H1 (cell line): ENCODE measurements at regions not wholly inside any gene's neighbourhood (a gene's known extent, or its start where the extent isn't known, plus 50 kb on each side); places are given as distances from the start of the nearest gene placed in this dataset.

Experiments
- CTCF ChIA-PET: fragments of 300-600 bp; sonication (Branson Sonifier 250); formaldehyde crosslinking; loops from one replicate; lab custom pipeline; 2021; ENCODE audit not compliant: partially characterized antibody; lab: Charles Lee
- POLR2A ChIA-PET: fragments of 300-600 bp; sonication (Branson Sonifier 250); formaldehyde crosslinking; loops from one replicate; lab custom pipeline; 2021; ENCODE audit warnings: inconsistent platforms; ENCODE audit not compliant: partially characterized antibody; lab: Charles Lee
- DNase-seq, 2 experiments: peaks; one replicate each; pipeline versions ENCODE4 v3.0.0 to v3.0.0-alpha.2; 2010 to 2022; ENCODE audit warnings: low spot score in 2 of 2, low read depth in 1 of 2, mixed read lengths in 1 of 2
- FAIRE-seq: peaks from 2 replicates; lab custom pipeline; 2011; peaks lifted over from hg19 to GRCh38; lab: Jason Lieb, UNC
- H2AFZ ChIP-seq: 2 replicates; pipeline ENCODE4 v1.8.1; 2012; ENCODE audit warnings: low read length, inconsistent platforms
- H2AK5ac ChIP-seq: 2 replicates; pipeline ENCODE4 v1.6.1; 2013; ENCODE audit warnings: low read depth, low read length
- H2BK120ac ChIP-seq: replicated peaks from 2 replicates; pipeline ENCODE3; 2013; ENCODE audit warnings: low read depth, low read length, inconsistent platforms
- H2BK12ac ChIP-seq: 2 replicates; pipeline ENCODE4 v1.6.1; 2013; ENCODE audit warnings: low read depth, low read length
- H2BK15ac ChIP-seq: 2 replicates; pipeline ENCODE4 v1.6.1; 2013; ENCODE audit warnings: low read length
- H2BK20ac ChIP-seq: 2 replicates; pipeline ENCODE4 v1.6.1; 2013; ENCODE audit warnings: low read length
- H2BK5ac ChIP-seq: 2 replicates; pipeline ENCODE4 v1.6.1; 2013; ENCODE audit warnings: low read depth, low read length
- H3K14ac ChIP-seq: 2 replicates; pipeline ENCODE4 v1.6.1; 2013; ENCODE audit warnings: inconsistent platforms; ENCODE audit not compliant: insufficient read length
- H3K18ac ChIP-seq: 2 replicates; pipeline ENCODE4 v1.6.1; 2013; ENCODE audit warnings: low read length; ENCODE audit errors: extremely low read depth
- H3K23ac ChIP-seq: 2 replicates; pipeline ENCODE4 v1.6.1; 2013; ENCODE audit warnings: inconsistent platforms; ENCODE audit not compliant: insufficient read length
- H3K23me2 ChIP-seq: 2 replicates; pipeline ENCODE4 v1.6.1; 2013; ENCODE audit warnings: low read depth, low read length
- H3K27ac ChIP-seq: 2 replicates; pipeline ENCODE4 v1.6.1; 2011; ENCODE audit warnings: low read depth, low read length, inconsistent platforms
- H3K27me3 ChIP-seq, 4 experiments: replicated peaks in 1 of 4; 1 replicate in 1 of 4; 2 replicates in 3 of 4; pipeline versions ENCODE4 v1.6.1 to v1.8.1; 2011 to 2013; ENCODE audit warnings: low read length in 3 of 4, mild to moderate bottlenecking in 3 of 4, inconsistent platforms in 2 of 4, mixed read lengths in 2 of 4, moderate library complexity in 1 of 4; ENCODE audit not compliant: control insufficient read depth in 3 of 4, insufficient read depth in 3 of 4; ENCODE audit errors: extremely low read depth in 1 of 4
- H3K36me3 ChIP-seq, 4 experiments: 2 replicates each; pipeline versions ENCODE4 v1.6.1 to v1.8.1; 2011 to 2013; ENCODE audit warnings: mild to moderate bottlenecking in 4 of 4, low read length in 3 of 4, moderate library complexity in 2 of 4, control low read depth in 1 of 4, inconsistent platforms in 1 of 4; ENCODE audit not compliant: insufficient read depth in 4 of 4, control insufficient read depth in 2 of 4
- H3K4ac ChIP-seq: replicated peaks from 2 replicates; pipeline ENCODE3; 2013; ENCODE audit warnings: low read length, low read depth, mixed read lengths, inconsistent platforms; ENCODE audit not compliant: insufficient read length
- H3K4me1 ChIP-seq, 4 experiments: replicated peaks in 1 of 4; 1 replicate in 1 of 4; 2 replicates in 3 of 4; pipeline versions ENCODE4 v1.6.1 to v1.8.1; 2011 to 2013; ENCODE audit warnings: low read length in 3 of 4, inconsistent platforms in 2 of 4, mixed read lengths in 1 of 4; ENCODE audit not compliant: insufficient read depth in 4 of 4, control insufficient read depth in 3 of 4
- H3K4me2 ChIP-seq, 2 experiments: 2 replicates each; pipeline versions ENCODE4 v1.6.1 to v1.8.1; 2011 to 2013; ENCODE audit warnings: low read depth in 2 of 2, low read length in 2 of 2, control low read depth in 1 of 2, inconsistent platforms in 1 of 2, mild to moderate bottlenecking in 1 of 2; ENCODE audit not compliant: insufficient read depth in 1 of 2
- H3K4me3 ChIP-seq, 4 experiments: fragments of 200-600, 300-600 bp in 1 of 4; sonication (generic), shearing (Covaris generic), sonication (Bioruptor Twin) in 1 of 4; 2 replicates each; pipeline versions ENCODE4 v1.5.1 to v1.8.1; 2011 to 2016; ENCODE audit warnings: low read length in 4 of 4, low read depth in 3 of 4, control low read depth in 2 of 4, inconsistent platforms in 2 of 4, mild to moderate bottlenecking in 2 of 4, mixed read lengths in 1 of 4, moderate library complexity in 1 of 4; ENCODE audit not compliant: insufficient read depth in 2 of 4; ENCODE audit errors: extremely low read depth in 1 of 4
- H3K56ac ChIP-seq: replicated peaks from 2 replicates; pipeline ENCODE3; 2013; ENCODE audit warnings: low read depth, mild to moderate bottlenecking, mixed read lengths, low read length, inconsistent platforms; ENCODE audit not compliant: insufficient read length
- H3K79me1 ChIP-seq: 2 replicates; pipeline ENCODE4 v1.6.1; 2013; ENCODE audit warnings: low read depth, low read length, control low read depth
- H3K79me2 ChIP-seq, 2 experiments: 2 replicates each; pipeline versions ENCODE4 v1.6.1 to v1.8.1; 2012 to 2013; ENCODE audit warnings: low read length in 2 of 2, mild to moderate bottlenecking in 2 of 2, inconsistent platforms in 1 of 2; ENCODE audit not compliant: insufficient read depth in 2 of 2, control insufficient read depth in 1 of 2
- H3K9ac ChIP-seq, 4 experiments: replicated peaks in 1 of 4; 1 replicate in 1 of 4; 2 replicates in 3 of 4; pipeline versions ENCODE4 v1.6.1 to v1.8.1; 2011 to 2013; ENCODE audit warnings: low read depth in 3 of 4, low read length in 3 of 4, control low read depth in 2 of 4, mild to moderate bottlenecking in 2 of 4, moderate library complexity in 2 of 4, inconsistent platforms in 1 of 4; ENCODE audit errors: extremely low read depth in 1 of 4
- H3K9me3 ChIP-seq, 2 experiments: 2 replicates each; pipeline versions ENCODE4 v1.6.1 to v1.8.1; 2012 to 2013; ENCODE audit warnings: mild to moderate bottlenecking in 2 of 2, moderate library complexity in 2 of 2, control low read depth in 1 of 2, inconsistent platforms in 1 of 2, low read depth in 1 of 2, low read length in 1 of 2, mixed read lengths in 1 of 2; ENCODE audit not compliant: insufficient read depth in 2 of 2
- H4K20me1 ChIP-seq, 2 experiments: replicated peaks in 1 of 2; 2 replicates each; pipeline versions ENCODE3 to v1.8.1; 2011 to 2013; ENCODE audit warnings: inconsistent platforms in 2 of 2, low read length in 2 of 2, mild to moderate bottlenecking in 1 of 2; ENCODE audit not compliant: insufficient read depth in 2 of 2, control insufficient read depth in 1 of 2
- H4K5ac ChIP-seq: 2 replicates; pipeline ENCODE4 v1.6.1; 2013; ENCODE audit warnings: low read length, low read depth, mixed read lengths, inconsistent platforms; ENCODE audit not compliant: insufficient read length
- H4K8ac ChIP-seq: 2 replicates; pipeline ENCODE4 v1.8.0; 2013; ENCODE audit warnings: mild to moderate bottlenecking, moderate library complexity, low read length, inconsistent platforms; ENCODE audit not compliant: insufficient read depth; ENCODE audit errors: extremely low read depth
- H4K91ac ChIP-seq: replicated peaks from 2 replicates; pipeline ENCODE3; 2013; ENCODE audit warnings: low read length, mixed read lengths, inconsistent platforms; ENCODE audit not compliant: insufficient read length
- RAD21 ChIP-seq, 2 experiments: IDR thresholded peaks in 1 of 2; conservative IDR thresholded peaks in 1 of 2; 2 replicates each; pipeline ENCODE4 v1.6.1; 2011; ENCODE audit warnings: low read depth in 2 of 2, low read length in 2 of 2, improper control_type of control experiment in 1 of 2, inconsistent platforms in 1 of 2, mild to moderate bottlenecking in 1 of 2, moderate library complexity in 1 of 2
- TCF12 ChIP-seq: IDR thresholded peaks from 2 replicates; pipeline ENCODE4 v1.6.1; 2011; ENCODE audit warnings: low read depth, mild to moderate bottlenecking, low read length
- WGBS, 2 experiments: shearing (Covaris generic) in 1 of 2; methylation state at CpG; one replicate each; pipeline versions ENCODE4 v1.1.6 to v1.1.7; 2013 to 2015; ENCODE audit warnings: low lambda C conversion rate in 2 of 2, mixed read lengths in 2 of 2, inconsistent platforms in 1 of 2, low coverage in 1 of 2, missing lambda C conversion rate in 1 of 2; ENCODE audit not compliant: insufficient replicate concordance in 2 of 2, insufficient coverage in 1 of 2, insufficient read length in 1 of 2; ENCODE audit errors: extremely low coverage in 1 of 2, missing lambda C conversion rate in 1 of 2; 5-methylcytosine and 5-hydroxymethylcytosine counted together

DNA sequence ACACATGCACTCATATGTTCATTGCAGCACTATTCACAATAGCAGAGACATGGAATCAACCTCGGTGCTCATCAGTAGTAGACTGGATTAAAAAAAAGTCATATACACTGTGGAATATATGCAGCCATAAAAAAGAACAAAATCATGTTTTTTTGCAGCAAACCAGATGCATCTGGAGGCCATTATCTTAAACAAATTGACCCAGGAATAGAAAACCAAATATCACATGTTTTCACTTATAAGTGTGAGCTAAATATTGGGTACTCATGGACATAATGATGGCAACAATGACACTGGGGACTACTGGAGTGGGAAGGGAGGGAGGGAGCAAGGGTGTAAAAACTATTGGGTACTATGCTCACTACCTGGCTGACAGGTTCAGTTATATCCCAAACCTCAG, 792.6 kb downstream of the EPHA4 start:
- H2BK120ac ChIP-seq: no peak overlapping the region
- peaks cover 0 to 3% (median 0%) of the 10 kb centered on the region in 4 experiments; a peak in 2 of 7 replicates for H3K4me1 ChIP-seq
- ChIA-PET CTCF (no interaction called here), POLR2A (no interaction called here)
- no peak overlapping the region for H3K4me2 ChIP-seq
- no peak overlapping the region for H2AK5ac ChIP-seq
- H3K27ac ChIP-seq: no peak overlapping the region
- H3K14ac ChIP-seq: no peak overlapping the region
- no peak overlapping the region for H3K4me3 ChIP-seq
- H3K9me3 ChIP-seq: 0 out of 4 replicates have a peak, but pooled peaks cover 0 to 3% of the 10 kb centered on the region in 2 experiments
- DNase-seq (no peak), FAIRE-seq (no peak)
- no peak overlapping the region for H3K4ac ChIP-seq
- H2AFZ ChIP-seq: no peak overlapping the region
- no peaks in the 10 kb centered on the region for H4K20me1 ChIP-seq
- no peaks in the 10 kb centered on the region for H3K79me2 ChIP-seq
- H2BK20ac ChIP-seq: no peak overlapping the region
- no peak overlapping the region for H2BK5ac ChIP-seq
- H3K56ac ChIP-seq: no peak overlapping the region
- no peak overlapping the region for H2BK12ac ChIP-seq
- H3K9ac ChIP-seq: no peak overlapping the region
- no peak overlapping the region for H3K23ac ChIP-seq
- no peaks in the 10 kb centered on the region for H3K36me3 ChIP-seq
- no peak overlapping the region for H4K8ac ChIP-seq
- no peak overlapping the region for H2BK15ac ChIP-seq
- H4K91ac ChIP-seq: no peak overlapping the region
- H4K5ac ChIP-seq: no peak overlapping the region
- no peak for TF ChIP-seq RAD21 (IDR thresholded peaks at IDR 0.05 in 1 of 2, conservative IDR thresholded peaks at IDR 0.05 in 1 of 2; ENCODE audit: low read depth in 2 of 2, low read length in 2 of 2)
- TF ChIP-seq TCF12: no peak
- H3K23me2 ChIP-seq: no peaks in the 10 kb centered on the region
- no peaks in the 10 kb centered on the region for H3K79me1 ChIP-seq
- WGBS, 2 experiments: 100% methylated on average over 1 of the region's 1 CpG; no CpG with 5 or more reads in 1 of the 2 experiments
- no peak overlapping the region for H3K18ac ChIP-seq
- H3K27me3 ChIP-seq: peaks cover 2 to 6% (median 4%) of the 10 kb centered on the region in 4 experiments; a peak in 4 of 7 replicates
